Prostate gland (tissue), 2 donors: ENCODE measurements at regions not wholly inside any gene's neighbourhood (a gene's known extent, or its start where the extent isn't known, plus 50 kb on each side); places are given as distances from the start of the nearest gene placed in this dataset.

Experiments used
- CTCF ChIP-seq, 4 experiments: fragments of 200-600 bp in 2 of 4; fragments of 450-650 bp in 2 of 4; sonication (generic) in 2 of 4; IDR thresholded peaks; 1 replicate in 3 of 4; 2 replicates in 1 of 4; pipeline ENCODE4 v1.5.1; 2016 to 2019; ENCODE audit warnings: antibody characterized with exemption in 4 of 4, mild to moderate bottlenecking in 2 of 4, moderate library complexity in 2 of 4
- POLR2A ChIP-seq: fragments of 450-650 bp; IDR thresholded peaks from one replicate; pipeline ENCODE4 v1.6.1; 2016; ENCODE audit warnings: antibody characterized with exemption, mild to moderate bottlenecking

DNA sequence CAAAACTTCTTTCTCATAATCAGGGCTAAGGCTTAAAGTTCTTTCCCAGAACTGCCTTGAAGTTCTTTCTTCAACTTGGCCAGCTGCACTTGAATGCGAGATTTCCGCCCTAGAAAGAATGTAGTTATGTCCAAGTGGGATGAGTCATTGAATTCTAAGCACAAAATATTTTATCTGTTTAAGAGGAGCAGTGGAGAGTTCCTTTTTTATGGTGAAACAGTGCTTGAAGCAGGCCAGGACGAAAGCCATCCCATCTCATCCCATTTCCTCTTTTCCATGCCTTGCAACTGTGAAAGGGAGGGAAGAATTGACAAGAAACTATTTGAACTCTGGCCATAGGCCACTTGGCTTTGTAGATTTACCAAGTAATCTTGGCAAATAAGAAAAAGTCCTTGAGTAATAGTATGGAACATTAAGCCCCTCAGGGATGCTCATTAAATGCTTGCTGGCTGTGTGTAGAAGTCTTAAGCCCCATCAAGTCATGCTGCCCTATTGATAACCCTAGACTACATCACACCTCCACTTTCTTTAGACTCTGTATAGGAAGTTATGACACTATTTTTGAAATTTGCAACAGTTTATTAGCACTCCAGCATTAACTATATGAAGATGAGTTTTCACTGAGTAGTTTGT is 174.5 kb downstream of the KCTD12 start:
- no peak for TF ChIP-seq CTCF (IDR thresholded peaks at IDR 0.05)
- TF ChIP-seq POLR2A, result no peak
